Eye (tissue), 1 donor: ENCODE measurements at regions not wholly inside any gene's neighbourhood (a gene's known extent, or its start where the extent isn't known, plus 50 kb on each side); places are given as distances from the start of the nearest gene placed in this dataset.
"Not testable (repeated sequence)": the region's sequence is repeated elsewhere in the genome, so short reads cannot be mapped to it uniquely, and the experiment has no call there.

ENCODE experiments used
- DNase-seq: peaks from one replicate; pipeline ENCODE4 v3.0.0-alpha.2; 2015

GRCh38 chr2:53257287-53257686, 510.3 kb upstream of the CHAC2 start:
- no peak for DNase-seq

DNA sequence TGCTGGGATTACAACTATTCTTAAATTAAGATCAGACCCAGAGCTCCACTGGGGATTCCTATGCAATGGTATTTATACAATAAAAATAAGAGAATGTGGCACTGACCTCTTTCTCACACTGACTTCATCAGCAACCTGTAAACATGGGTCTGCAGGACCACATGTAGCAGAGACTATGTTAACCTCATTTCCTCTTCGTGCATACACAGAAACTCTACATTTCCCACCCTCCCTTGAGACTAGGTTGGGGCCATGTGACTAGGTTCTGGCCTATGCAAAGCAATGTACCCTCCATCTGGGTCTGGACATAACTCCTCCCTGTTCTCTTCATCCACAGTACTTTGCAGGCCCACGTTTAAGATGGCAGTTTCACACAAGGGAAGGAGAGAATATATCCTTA, 514.4 kb upstream of the CHAC2 start:
- no peak for DNase-seq

GRCh38 chr2:53252115-53252514, 515.5 kb upstream of the CHAC2 start:
- DNase-seq = no peak

GRCh38 chr2:53247956-53248735, 519.5 kb upstream of the CHAC2 start:
- DNase-seq = no peak

DNA sequence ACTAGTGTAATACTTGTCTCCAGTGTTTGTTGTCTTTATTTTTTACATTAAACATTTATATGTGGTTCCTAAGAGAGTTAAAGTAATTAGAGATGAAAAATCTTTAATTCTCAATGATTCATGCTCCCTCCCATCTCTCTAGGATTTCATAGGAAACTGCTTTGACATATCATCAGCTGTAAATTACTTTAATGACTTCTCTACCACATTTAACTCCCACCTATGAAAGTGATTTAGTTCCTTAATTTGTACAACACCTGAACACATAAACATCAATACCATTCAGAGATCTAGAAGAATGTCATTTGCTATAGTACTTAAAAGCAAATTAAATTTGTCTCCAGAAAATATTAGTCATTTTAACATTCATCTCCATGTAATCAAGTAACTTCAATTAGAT, 524.2 kb upstream of the CHAC2 start:
- DNase-seq = no peak

GRCh38 chr2:53242090-53242489, 525.5 kb upstream of the CHAC2 start:
- DNase-seq = no peak

GRCh38 chr2:53235836-53236582, 531.6 kb upstream of the CHAC2 start:
- no peak for DNase-seq

DNA sequence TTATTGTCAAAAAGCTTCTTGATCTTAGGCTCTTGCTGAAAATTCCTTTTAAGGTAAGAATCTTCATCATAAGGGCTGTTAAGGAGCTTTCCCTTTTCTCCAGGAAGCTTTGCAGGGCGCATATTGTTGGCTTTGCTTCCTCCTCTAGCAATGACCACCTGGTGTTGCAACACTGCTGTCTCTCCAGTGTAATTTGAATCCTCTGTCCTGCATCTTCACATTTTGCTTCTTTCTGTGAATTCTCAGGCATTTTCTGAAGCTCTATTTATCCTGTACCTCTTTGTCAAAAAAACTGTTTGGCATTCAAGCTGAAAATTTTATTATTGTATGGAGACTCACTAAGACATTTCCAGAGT, 533.1 kb upstream of the CHAC2 start:
- no peak for DNase-seq

GRCh38 chr2:53233759-53234547, 533.7 kb upstream of the CHAC2 start:
- DNase-seq = no peak

GRCh38 chr2:53231908-53232307, 535.7 kb upstream of the CHAC2 start:
- no peak for DNase-seq

- no peak for DNase-seq
Observed at GRCh38 chr2:53230691-53231090, 536.9 kb upstream of the CHAC2 start.

DNA sequence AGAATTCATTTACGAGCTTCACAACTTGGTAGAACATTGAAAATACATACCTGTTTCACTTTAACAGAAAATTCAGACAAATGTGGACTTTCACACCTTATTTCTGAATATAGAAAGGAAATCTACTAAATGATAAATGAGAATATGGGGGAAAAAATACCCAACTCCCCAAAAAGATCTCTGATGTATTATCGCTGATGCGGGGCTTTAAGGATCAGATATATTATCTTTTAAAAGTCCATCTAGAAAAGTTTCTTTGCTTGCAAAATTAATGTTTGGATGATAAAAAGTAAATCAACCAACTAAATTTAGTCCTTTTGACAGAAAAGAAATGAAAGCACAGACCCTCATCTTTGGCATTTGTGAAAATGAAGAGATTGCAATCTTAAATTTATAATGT, 540.1 kb upstream of the CHAC2 start:
- DNase-seq = no peak

GRCh38 chr2:53220969-53221368, 546.6 kb upstream of the CHAC2 start:
- DNase-seq = no peak

- DNase-seq = no peak
Observed at GRCh38 chr2:53217250-53217649, 550.4 kb upstream of the CHAC2 start.

GRCh38 chr2:53216805-53217204, 550.8 kb upstream of the CHAC2 start:
- DNase-seq = no peak

DNA sequence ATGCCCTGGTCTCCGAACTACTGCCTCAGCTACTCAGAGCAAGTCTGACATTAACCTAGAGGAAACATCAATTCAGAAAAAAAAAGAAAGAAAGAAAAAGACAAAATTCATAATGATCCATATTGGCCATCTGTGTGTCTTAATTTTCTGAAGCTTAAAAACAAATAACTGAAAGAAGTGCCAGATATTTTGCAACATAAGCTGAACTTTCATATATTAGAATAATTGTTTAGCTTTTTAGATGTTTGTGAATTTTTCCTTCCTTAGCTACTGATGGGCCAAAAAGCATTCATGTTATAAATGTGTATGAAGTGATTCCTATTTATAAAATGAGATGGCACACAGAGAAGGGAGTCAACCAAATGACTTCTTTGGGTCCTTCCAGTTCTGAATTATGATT, 555.0 kb upstream of the CHAC2 start:
- DNase-seq = no peak

- DNase-seq = no peak
Observed at GRCh38 chr2:53211201-53211774, 556.3 kb upstream of the CHAC2 start.

DNA sequence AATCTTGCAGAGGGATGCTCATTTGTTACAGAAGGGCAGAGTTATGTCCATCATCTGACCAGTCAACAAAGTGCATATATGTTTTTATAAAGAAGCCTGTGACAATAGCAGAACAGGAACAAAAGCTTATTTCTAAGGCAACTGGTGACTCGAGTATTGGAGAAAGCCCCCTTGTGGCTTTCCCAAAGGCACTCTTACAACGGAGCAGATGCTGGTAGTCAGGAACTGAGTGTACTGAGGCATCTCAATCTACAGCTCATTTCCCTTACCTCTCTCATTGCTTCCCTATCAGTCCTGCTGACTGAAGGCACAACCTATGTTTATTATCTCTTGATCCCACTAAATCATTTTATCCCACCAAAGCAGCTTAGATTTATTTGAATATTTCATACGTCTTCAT, 557.1 kb upstream of the CHAC2 start:
- DNase-seq = no peak

GRCh38 chr2:53209679-53210458, 557.7 kb upstream of the CHAC2 start:
- DNase-seq = no peak

DNA sequence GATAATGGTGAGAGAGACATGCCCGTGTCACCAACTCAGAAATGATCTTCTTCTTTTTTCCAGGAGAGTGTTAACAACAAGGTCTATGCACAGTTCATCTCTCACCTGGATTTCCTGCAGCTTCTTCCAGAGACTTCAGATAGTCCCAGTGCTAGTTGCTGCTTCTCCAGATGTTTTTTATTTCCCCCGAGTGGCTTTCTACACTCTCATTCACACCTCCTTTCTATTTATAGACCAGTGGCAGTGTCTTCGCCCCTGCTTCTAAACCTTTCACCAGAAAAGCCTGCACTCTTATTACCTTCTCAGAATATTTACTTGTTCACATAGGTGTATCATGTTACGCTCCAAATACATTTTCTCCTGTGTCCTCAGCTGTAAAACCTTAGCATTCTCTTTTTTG, 558.8 kb upstream of the CHAC2 start:
- DNase-seq = no peak

- DNase-seq = not testable (repeated sequence)
Observed at GRCh38 chr2:53206226-53206625, 561.4 kb upstream of the CHAC2 start.

- peak; percentile 50 for DNase-seq
Observed at GRCh38 chr2:53202063-53202462, 565.5 kb upstream of the CHAC2 start.

DNA sequence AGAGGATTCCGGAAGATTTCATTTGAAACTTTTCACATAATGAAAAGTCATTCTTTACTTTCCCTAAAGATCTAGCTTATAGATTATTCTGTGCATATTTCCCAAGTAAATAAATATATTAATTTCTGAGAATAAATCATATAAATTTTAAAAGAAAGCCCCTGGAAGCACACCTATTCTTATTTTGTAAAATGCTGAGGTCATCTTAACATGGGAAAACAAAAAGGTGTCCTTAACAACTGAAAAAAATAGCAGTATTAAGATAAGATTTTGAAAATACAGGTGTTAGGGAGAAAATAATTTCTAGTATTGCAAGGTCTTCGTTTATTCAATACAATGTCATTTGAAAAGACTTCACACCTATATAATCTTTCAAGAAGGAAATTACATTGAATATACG, 567.5 kb upstream of the CHAC2 start:
- no peak for DNase-seq
